LNCaP clone FGC (cell line): ENCODE measurements at regions not wholly inside any gene's neighbourhood (a gene's known extent, or its start where the extent isn't known, plus 50 kb on each side); places are given as distances from the start of the nearest gene placed in this dataset.
"Not testable (repeated sequence)": the region's sequence is repeated elsewhere in the genome, so short reads cannot be mapped to it uniquely, and the experiment has no call there.

Experiments
- DNase-seq: peaks from one replicate; pipeline ENCODE4 v3.0.0-alpha.2; 2011; ENCODE audit warnings: low read depth
- H3K4me3 ChIP-seq: 2 replicates; pipeline ENCODE4 v1.5.1; 2011; ENCODE audit warnings: mild to moderate bottlenecking, low read depth, low read length, control low read depth
- TF ChIP-seq, protein P1 (sequence below): IDR thresholded peaks from 2 replicates; pipeline ENCODE4 v1.5.1; 2012; ENCODE audit warnings: mild to moderate bottlenecking; ENCODE audit not compliant: control insufficient read depth, insufficient read depth; ENCODE audit errors: extremely low read depth

DNA sequence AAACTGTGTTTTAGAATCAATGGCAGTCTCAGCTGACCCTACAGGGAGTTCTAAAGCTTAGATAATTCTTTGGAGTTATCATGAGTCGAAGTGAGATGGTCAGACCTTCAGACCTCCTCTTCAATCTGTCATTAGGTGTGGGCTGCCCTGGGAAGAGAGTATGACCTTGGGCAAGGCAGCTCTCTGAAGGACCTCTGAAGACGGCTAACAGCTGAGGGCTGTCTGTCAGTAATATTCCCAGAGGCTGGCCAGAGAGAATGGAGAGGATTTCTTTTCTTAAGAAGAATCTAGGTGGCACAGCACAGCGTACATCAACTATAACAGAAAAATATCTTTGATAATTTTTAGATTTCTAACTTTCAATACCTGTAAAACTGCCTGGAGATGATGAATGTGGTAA lies 379.4 kb downstream of the ZNF674 start:
- DNase-seq: no peak
- TF ChIP-seq, protein P1, sequence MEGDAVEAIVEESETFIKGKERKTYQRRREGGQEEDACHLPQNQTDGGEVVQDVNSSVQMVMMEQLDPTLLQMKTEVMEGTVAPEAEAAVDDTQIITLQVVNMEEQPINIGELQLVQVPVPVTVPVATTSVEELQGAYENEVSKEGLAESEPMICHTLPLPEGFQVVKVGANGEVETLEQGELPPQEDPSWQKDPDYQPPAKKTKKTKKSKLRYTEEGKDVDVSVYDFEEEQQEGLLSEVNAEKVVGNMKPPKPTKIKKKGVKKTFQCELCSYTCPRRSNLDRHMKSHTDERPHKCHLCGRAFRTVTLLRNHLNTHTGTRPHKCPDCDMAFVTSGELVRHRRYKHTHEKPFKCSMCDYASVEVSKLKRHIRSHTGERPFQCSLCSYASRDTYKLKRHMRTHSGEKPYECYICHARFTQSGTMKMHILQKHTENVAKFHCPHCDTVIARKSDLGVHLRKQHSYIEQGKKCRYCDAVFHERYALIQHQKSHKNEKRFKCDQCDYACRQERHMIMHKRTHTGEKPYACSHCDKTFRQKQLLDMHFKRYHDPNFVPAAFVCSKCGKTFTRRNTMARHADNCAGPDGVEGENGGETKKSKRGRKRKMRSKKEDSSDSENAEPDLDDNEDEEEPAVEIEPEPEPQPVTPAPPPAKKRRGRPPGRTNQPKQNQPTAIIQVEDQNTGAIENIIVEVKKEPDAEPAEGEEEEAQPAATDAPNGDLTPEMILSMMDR: no peak
- no peak overlapping the region for H3K4me3 ChIP-seq

DNA sequence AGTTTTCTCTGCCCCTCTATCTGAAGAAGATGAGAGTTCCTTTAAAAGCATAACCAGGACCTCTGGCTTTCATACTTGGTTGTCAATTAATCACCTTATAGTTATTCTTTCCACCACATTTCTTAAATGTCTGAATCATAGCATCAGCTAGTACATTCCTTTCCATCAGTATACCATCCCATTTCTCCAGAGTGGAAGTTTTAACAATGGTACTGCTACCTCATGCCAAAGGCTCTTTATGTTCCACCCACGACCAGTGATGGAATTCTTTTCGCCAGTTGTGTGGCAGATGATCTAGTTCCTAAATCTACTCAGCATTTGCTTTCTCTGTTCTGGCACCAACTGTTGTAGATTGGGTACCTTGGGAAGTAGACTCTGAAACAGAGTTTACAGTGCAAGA lies 379.8 kb downstream of the ZNF674 start:
- TF ChIP-seq, protein P1: no peak
- no peak overlapping the region for H3K4me3 ChIP-seq
- no peak for DNase-seq

DNA sequence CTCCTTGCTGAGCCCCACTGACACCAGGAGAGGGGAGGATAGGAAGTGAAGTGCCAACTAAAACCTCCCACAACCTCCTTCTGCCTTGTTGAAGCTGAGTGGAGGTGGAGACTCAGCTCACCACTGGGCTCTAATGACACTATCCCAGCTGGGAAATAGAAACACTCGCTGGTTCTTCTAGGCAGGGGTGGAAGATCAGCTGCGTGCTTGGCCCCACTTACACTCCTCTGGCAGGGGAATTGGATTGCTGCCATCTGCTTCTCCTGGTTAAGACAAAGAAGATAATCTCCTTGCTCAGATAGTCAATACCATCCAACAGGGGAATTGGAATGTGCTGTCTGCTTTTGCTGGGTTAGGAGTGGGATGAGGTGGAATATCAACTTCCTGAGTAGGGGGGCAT lies 392.5 kb downstream of the ZNF674 start:
- TF ChIP-seq, protein P1: no peak
- DNase-seq: no peak
- no peak overlapping the region for H3K4me3 ChIP-seq

- DNase-seq: not testable (repeated sequence)
These were observed 393.9 kb downstream of the ZNF674 start for GRCh38 chrX:46151332-46151731.

DNA sequence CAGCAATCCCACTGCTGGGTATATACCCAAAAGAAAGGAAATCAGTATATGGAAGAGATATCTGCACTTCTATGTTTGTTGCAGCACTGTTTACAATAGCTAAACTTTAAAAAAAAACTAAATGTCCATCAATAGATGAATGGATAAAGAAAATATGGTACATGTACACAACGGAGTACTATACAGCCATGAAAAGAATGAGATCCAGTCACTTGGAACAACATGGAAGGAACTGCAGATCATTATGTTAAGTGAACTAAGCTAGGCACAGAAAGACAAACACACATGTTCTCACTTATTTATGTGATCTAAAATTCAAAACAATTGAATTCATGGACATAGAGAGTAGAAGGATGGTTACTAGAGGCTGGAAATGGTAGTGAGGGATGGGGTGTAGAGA lies 400.7 kb downstream of the ZNF674 start:
- TF ChIP-seq, protein P1: no peak
- no peak for DNase-seq
- no peak overlapping the region for H3K4me3 ChIP-seq

More at GRCh38 chrX:46151332-46151731, 393.9 kb downstream of the ZNF674 start:
- not testable (repeated sequence) for H3K4me3 ChIP-seq

DNA sequence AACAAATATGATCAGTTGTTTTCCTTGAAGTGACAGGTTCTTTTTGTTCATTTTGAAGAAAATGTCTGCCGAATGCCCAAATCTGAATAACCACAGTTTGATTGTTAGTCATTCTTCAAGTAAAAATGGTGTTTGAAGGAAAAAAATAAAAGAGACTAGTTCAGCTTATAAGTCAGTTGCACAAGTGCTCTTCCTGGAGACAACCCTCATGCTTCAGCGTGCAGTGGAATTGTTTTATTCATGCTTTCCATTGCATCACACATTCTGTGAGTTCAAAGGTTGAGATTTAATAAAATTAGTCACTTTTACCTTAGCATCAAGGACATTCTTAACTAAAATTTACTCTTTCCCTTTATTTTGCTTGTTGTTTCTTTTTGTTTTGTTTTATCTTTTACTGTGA lies 404.9 kb downstream of the ZNF674 start:
- no peak overlapping the region for H3K4me3 ChIP-seq
- TF ChIP-seq, protein P1: no peak
- DNase-seq: no peak

DNA sequence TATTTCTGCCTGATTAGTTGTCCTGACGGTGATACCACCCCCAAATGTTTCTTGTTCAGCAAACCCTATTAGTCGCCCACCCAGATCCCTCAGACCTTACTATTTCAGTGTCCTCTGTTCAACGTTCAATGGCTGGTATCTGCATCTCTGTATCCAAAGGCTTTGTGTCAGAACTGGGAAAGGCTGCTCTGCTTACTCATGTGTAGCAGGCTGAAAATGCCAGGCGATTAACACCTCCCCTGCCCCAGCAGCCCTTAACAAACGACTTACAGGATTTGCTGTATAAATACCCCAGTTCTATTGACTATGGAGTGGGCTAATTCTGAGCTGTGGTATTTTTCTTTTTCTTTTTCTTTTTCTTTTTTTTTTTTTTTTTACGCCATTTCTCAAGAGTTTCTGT lies 415.0 kb downstream of the ZNF674 start:
- TF ChIP-seq, protein P1: no peak
- H3K4me3 ChIP-seq: no peak overlapping the region
- DNase-seq: no peak
